ENCODE measurements at regions not wholly inside any gene's neighbourhood (a gene's known extent, or its start where the extent isn't known, plus 50 kb on each side); places are given as distances from the start of the nearest gene placed in this dataset.

DNA sequence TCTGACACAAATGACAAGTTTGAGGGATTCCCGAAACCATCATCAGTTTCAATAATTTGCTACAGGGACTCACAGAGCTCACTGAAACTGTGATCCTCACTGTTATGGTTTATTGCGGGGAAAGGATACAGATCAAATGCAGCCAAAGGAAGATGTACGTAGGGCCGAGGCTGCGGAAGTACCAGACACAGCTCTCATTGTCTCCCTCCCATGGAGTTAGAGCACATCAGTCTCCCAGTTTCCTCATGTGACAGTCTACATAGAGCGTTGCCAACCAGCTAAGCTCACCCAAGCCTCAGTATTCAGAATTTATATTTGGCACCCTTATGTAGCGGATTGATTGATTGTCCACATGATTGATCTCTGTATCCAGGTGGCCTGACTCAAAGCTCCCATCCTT is 137.8 kb upstream of the TENM3 start:
- no peaks in the 10 kb centered on the region for H3K27me3 ChIP-seq (ENCODE audit: insufficient read depth, low read length)
- H3K4me3 ChIP-seq (ENCODE audit: low read length) = no peak overlapping the region
- no peaks in the 10 kb centered on the region for H3K4me1 ChIP-seq (ENCODE audit: insufficient read depth, low read length)
- no peaks in the 10 kb centered on the region for H3K9me3 ChIP-seq (ENCODE audit: low read depth, low read length)

DNA sequence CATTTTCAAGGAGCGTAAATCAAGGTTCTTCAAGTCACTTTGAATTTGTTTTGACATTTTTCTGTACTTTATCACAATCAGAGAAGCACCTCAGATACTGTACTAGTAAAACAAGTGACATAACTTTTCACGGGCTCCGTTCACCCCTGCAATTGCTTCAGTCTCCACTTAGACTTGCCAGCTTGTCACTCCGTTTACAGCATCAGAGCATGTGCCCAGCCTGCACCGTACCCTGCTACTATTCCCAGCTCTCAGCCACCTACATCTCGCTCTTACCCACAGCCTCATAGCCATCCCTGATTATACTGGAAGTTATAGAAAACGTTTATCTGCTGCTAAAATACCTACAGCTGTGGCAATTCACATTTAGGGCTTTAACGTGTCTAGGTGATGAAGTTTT is 135.3 kb upstream of the TENM3 start:
- no peaks in the 10 kb centered on the region for H3K9me3 ChIP-seq (ENCODE audit: low read depth, low read length)
- H3K4me3 ChIP-seq (ENCODE audit: low read length) = no peak overlapping the region
- no peaks in the 10 kb centered on the region for H3K27me3 ChIP-seq (ENCODE audit: insufficient read depth, low read length)
- H3K4me1 ChIP-seq (ENCODE audit: insufficient read depth, low read length) = no peaks in the 10 kb centered on the region

DNA sequence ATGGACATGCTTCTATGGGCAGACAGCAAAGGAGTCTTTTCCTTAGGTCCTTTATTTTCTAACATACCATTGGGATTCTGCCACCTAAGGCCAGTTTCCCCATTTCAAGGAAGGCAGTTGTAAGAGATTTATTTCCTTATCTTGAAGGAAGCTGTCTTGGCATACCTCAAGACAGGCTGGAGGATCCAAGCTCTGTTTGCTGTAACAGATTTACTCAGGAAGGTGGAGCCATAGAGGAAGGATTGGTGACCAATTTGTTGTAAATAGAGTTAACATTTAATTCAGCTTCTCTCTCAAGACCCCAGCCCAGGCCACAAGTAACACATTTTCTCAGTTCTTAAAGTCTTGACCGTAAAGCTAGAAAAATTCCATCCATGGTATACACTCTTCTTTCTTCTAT is 131.6 kb upstream of the TENM3 start:
- H3K4me1 ChIP-seq (ENCODE audit: insufficient read depth, low read length) = no peaks in the 10 kb centered on the region

DNA sequence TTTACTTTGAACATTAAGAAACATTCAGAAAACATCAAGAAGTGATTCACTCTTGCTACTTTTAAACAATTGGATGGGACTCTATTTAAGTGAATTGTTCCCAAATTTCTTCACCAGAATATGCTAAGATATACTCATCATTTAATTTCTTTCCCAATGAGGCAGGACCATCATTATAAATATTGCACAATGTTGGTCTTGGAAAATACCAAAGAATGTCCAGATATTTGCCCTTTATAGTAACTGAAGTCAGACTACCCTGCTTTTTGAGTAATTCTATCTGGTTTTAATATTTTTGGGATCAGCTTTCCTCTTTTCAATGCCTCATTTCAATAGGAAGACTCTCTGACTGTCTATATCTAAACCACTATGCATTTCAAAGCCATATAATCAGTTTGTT is 129.4 kb upstream of the TENM3 start:
- H3K9me3 ChIP-seq (ENCODE audit: low read depth, low read length) = no peaks in the 10 kb centered on the region
- no peaks in the 10 kb centered on the region for H3K27me3 ChIP-seq (ENCODE audit: insufficient read depth, low read length)
- no peak overlapping the region for H3K4me3 ChIP-seq (ENCODE audit: low read length)
- no peaks in the 10 kb centered on the region for H3K4me1 ChIP-seq (ENCODE audit: insufficient read depth, low read length)

More for the DNA sequence above, 131.6 kb upstream of the TENM3 start:
- Histone ChIP-seq H3K9me3 (ENCODE audit: low read depth, low read length) (no peaks in the 10 kb centered on the region), H3K4me3 (ENCODE audit: low read length) (no peak overlapping the region), H3K27me3 (ENCODE audit: insufficient read depth, low read length) (no peaks in the 10 kb centered on the region)

DNA sequence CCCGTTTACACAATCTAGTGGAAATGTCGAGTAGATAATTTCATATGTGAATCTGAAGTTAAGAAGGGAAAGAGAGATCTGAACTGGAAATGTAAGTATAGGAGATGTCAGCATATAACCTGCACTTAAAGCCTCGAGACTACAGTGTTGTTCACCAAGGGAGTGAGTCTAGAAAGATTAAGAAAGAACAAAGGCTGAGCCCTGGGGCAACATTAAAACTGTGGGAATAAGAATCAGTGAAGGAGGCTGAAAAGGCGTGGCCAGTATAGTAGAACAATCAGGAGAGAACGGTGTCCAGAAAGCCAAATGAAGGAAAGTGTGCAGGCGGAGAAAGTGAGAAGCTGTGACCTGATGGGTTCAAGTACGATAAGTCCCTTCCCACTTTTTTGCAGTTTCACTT is 118.8 kb upstream of the TENM3 start:
- Histone ChIP-seq H3K9me3 (ENCODE audit: low read depth, low read length) (no peaks in the 10 kb centered on the region), H3K4me3 (ENCODE audit: low read length) (no peak overlapping the region), H3K4me1 (ENCODE audit: insufficient read depth, low read length) (no peaks in the 10 kb centered on the region), H3K27me3 (ENCODE audit: insufficient read depth, low read length) (no peaks in the 10 kb centered on the region)

DNA sequence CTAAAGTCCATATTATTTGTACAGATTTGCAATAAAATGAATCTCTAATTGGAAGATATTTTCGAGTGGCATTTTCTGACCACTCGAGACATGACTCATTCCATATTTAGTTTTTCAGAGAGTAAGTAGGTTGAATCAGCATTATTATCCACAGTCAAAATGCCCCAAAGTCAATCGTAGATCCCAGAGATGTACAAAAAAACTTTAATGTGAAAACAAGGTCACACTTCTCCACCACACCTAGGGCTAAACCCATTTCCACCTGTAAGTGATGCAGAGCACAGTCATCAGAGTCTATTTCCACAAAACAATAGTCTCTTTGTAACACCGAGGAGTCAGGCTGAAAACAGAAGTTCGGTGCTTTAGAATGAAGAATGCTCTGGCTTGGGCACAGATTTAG is 117.1 kb upstream of the TENM3 start:
- Histone ChIP-seq H3K27me3 (ENCODE audit: insufficient read depth, low read length) (no peaks in the 10 kb centered on the region), H3K9me3 (ENCODE audit: low read depth, low read length) (no peaks in the 10 kb centered on the region), H3K4me3 (ENCODE audit: low read length) (no peak overlapping the region), H3K4me1 (ENCODE audit: insufficient read depth, low read length) (no peaks in the 10 kb centered on the region)

DNA sequence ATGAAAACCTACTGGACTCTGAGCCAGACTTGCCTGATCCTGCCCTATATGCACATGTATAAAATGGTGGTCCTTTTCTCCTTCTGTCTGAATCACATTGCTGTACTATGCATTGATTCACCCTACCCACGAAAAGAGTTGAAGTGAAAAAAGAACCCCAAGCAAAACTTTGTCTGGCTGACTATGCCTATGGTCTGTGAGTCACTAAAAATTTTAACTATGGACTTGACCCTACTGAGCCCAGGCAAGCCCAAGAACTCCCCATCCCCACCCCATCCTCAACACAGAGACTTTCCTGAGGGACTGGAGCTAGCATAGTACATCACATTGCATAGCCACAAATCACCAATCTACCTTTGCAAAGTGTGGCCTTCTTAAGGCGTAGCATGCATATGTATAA is 116.6 kb upstream of the TENM3 start:
- no peaks in the 10 kb centered on the region for H3K4me1 ChIP-seq (ENCODE audit: insufficient read depth, low read length)

DNA sequence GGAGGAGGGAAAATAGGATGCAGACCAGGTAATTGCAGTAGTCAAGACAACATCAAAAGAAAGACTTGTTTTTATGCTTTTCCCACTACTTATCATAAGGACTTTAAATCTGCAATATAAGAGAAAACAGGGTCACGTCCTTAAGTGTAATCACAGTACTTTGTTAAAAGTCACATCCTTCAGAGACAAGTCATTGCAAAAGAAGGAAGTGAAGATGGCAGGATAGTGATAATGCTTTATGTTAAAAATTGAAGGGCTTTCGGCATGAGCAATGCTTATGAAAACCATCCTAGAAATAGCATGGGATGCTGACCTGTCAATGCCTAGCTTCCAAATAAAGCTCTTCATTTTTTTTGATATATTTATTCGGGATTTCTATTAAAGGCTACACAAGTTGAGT is 110.2 kb upstream of the TENM3 start:
- no peak overlapping the region for H3K4me3 ChIP-seq (ENCODE audit: low read length)
- H3K27me3 ChIP-seq (ENCODE audit: insufficient read depth, low read length) = peaks cover 12% of the 10 kb centered on the region
- H3K9me3 ChIP-seq (ENCODE audit: low read depth, low read length) = no peaks in the 10 kb centered on the region
- H3K4me1 ChIP-seq (ENCODE audit: insufficient read depth, low read length) = no peaks in the 10 kb centered on the region

More for the DNA sequence above, 116.6 kb upstream of the TENM3 start:
- Histone ChIP-seq H3K27me3 (ENCODE audit: insufficient read depth, low read length) (no peaks in the 10 kb centered on the region), H3K4me3 (ENCODE audit: low read length) (no peak overlapping the region), H3K9me3 (ENCODE audit: low read depth, low read length) (no peaks in the 10 kb centered on the region)

DNA sequence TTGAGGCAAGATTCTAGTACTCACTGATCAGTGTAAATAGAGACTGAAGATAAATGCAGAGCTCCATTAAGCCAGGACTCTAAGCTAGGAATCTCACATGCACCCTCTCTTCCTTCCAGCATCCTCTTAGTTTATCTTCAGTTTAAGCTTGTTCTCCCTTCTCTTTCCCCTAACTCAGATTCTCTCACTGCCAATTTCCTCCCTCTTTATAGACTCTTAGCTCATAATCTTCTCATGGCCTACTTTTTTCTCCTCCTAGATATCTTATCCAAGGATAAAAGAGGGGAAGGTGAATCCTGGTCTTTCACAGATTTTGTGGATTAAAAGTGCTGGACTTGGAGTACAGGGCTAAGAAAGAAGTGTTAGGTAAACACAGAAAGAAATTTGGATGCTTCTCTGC is 108.9 kb upstream of the TENM3 start:
- H3K4me3 ChIP-seq (ENCODE audit: low read length) = no peak overlapping the region
- peaks cover 16% of the 10 kb centered on the region for H3K27me3 ChIP-seq (ENCODE audit: insufficient read depth, low read length)
- no peaks in the 10 kb centered on the region for H3K9me3 ChIP-seq (ENCODE audit: low read depth, low read length)
- no peaks in the 10 kb centered on the region for H3K4me1 ChIP-seq (ENCODE audit: insufficient read depth, low read length)

DNA sequence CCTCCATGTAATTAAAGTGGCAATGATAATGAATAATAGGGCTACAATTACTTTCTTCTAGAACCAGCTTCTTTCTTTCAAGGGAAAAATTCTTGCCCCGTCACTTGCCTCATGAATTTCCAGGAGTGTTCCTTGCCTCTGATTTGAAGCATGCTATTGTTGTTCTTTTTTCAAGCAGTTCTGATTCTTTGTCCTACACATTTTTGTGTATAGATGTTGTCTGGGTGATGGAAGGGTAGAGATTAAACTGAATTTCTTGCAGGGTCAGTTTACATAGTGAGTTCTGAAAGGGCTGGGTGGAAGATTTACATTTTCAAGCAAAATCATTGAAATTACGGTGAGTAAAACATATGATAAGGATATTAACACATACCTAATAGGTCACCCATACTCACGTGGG is 107.0 kb upstream of the TENM3 start:
- H3K9me3 ChIP-seq (ENCODE audit: low read depth, low read length) = no peaks in the 10 kb centered on the region
- no peaks in the 10 kb centered on the region for H3K4me1 ChIP-seq (ENCODE audit: insufficient read depth, low read length)
- H3K4me3 ChIP-seq (ENCODE audit: low read length) = no peak overlapping the region
- H3K27me3 ChIP-seq (ENCODE audit: insufficient read depth, low read length) = peaks cover 34% of the 10 kb centered on the region

DNA sequence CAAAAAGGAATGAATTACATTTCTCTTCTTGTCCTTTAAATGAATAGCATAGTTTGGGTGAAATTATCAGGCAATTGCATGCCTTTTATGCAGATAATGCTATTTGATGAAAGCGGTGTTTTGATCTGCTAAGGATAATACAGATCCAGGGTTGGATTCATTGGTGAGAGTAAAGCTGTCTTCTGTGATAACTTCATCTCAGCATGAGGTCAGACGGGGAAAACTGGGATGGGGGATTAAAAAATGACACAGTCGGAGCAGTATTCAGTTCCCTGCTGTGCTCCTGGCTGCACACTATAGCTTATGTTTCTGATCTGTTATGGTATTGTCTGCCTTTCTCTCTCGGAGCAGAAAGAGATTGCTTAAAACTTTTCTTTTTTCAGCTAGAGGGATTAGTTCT is 105.9 kb upstream of the TENM3 start:
- Histone ChIP-seq H3K4me1 (ENCODE audit: insufficient read depth, low read length) (no peaks in the 10 kb centered on the region), H3K4me3 (ENCODE audit: low read length) (no peak overlapping the region), H3K27me3 (ENCODE audit: insufficient read depth, low read length) (peaks cover 45% of the 10 kb centered on the region), H3K9me3 (ENCODE audit: low read depth, low read length) (no peaks in the 10 kb centered on the region)

DNA sequence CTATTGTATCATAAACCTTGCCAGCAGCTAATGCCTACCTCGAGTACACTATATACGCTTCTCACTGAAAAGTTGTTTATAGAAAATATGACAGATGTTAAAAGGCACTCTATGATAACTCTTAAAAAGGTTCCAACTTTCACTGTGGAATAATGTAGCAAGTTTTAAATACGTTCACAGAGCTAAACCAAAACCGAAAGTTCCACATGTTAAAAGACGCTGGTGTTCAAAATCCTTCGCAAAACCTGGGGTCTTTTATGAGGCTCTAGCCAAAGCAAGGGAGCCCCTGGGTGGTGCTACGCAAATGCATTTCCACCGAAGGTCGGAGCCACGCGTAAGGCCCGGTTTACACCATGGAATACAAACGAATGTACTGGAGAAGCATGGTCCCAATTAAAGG is 103.7 kb upstream of the TENM3 start:
- peaks cover 62% of the 10 kb centered on the region for H3K27me3 ChIP-seq (ENCODE audit: insufficient read depth, low read length)
- H3K4me1 ChIP-seq (ENCODE audit: insufficient read depth, low read length) = no peaks in the 10 kb centered on the region
- H3K9me3 ChIP-seq (ENCODE audit: low read depth, low read length) = no peaks in the 10 kb centered on the region
- H3K4me3 ChIP-seq (ENCODE audit: low read length) = no peak overlapping the region

DNA sequence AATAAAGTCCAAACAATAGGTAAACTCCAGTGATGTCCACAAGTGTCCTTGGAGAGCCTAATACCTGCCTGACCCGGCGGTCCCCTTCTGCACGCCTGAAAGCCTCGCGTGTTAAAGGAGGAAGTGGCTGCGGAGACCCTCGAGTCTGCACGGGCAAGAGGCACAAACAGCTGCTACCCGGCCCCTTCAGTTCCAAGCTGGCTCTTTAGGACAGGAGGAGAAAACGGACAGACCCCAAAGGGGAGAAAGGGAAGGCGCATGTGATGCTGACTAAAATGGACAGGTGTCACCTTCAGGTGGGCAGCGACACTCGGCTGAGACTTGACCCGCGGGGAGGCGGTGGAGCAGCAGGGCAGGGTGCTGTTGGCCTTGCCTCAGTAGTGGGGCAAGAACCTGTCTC is 102.7 kb upstream of the TENM3 start:
- Histone ChIP-seq H3K4me1 (ENCODE audit: insufficient read depth, low read length) (no peaks in the 10 kb centered on the region), H3K4me3 (ENCODE audit: low read length) (no peak overlapping the region), H3K9me3 (ENCODE audit: low read depth, low read length) (no peaks in the 10 kb centered on the region), H3K27me3 (ENCODE audit: insufficient read depth, low read length) (peaks cover 70% of the 10 kb centered on the region)

DNA sequence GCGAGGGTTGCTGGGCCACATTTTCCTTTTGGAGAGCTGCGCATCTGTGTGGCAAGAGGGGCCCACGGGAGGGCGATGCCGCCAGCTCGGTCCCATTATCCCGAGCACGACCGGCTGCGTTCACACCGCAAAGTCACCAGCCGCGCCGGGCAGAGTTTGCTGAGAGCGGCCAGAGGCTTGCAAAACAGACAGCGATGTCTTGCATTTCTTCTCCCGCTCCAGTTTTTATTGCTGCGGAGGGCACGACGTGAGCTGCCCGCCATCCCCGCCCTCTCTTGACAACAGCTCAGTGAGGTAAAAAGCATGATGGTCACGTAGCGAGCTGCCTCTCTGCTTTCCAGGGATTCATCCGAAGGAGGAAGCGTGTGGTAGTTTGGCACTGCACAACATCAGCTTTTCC is 102.1 kb upstream of the TENM3 start:
- H3K9me3 ChIP-seq (ENCODE audit: low read depth, low read length) = no peaks in the 10 kb centered on the region
- no peak overlapping the region for H3K4me3 ChIP-seq (ENCODE audit: low read length)
- peaks cover 75% of the 10 kb centered on the region for H3K27me3 ChIP-seq (ENCODE audit: insufficient read depth, low read length)
- no peaks in the 10 kb centered on the region for H3K4me1 ChIP-seq (ENCODE audit: insufficient read depth, low read length)

DNA sequence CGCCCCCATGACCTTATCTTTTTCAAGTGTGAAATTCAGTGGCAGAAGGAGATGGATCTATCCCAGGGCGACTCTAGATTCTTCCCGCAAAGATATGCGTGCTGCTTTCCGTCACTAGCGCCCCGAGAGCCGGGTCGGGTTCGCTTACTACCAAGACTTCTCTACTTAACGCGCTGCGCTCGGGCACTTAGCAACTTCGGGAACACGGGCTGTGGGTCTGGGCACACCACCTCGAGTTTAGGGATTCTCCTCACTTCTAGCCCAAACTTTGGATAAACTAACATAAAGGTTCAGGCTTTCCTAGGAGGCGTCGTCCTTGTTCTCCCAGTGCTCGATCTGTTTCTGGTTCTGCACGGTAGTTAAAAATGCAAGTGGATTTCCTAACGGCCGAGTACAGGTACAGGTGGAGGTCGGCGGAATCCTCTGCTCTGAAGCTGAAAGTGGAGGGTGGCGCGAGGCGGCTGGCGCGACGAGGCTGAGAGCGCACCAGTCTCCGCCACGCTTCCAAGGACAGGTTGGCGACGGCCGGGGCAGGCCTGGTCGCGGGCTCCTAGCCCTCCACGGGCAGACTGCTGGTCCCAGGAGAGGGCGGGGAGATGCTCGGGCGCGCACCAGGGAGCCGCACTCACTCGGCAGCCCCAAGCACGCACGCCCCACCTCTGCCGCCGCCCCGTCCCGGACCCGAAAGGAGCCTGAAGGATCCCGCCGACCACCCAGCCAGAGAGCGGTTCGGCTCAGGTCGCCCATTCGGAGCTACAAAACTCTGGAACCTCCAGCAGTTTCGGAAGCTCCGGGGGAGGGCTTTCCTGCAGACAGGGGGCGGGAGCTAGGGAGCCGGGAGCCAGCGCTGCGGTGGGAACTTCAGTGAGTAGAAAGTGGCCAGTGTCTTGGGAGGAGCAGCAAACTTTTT is 100.8 kb upstream of the TENM3 start:
- no peak overlapping the region for H3K4me3 ChIP-seq (ENCODE audit: low read length)
- H3K9me3 ChIP-seq (ENCODE audit: low read depth, low read length) = no peaks in the 10 kb centered on the region
- peaks cover 81% of the 10 kb centered on the region for H3K27me3 ChIP-seq (ENCODE audit: insufficient read depth, low read length)
- H3K4me1 ChIP-seq (ENCODE audit: insufficient read depth, low read length) = no peaks in the 10 kb centered on the region
